ENCODE measurements at regions not wholly inside any gene's neighbourhood (a gene's known extent, or its start where the extent isn't known, plus 50 kb on each side); places are given as distances from the start of the nearest gene placed in this dataset.

DNA sequence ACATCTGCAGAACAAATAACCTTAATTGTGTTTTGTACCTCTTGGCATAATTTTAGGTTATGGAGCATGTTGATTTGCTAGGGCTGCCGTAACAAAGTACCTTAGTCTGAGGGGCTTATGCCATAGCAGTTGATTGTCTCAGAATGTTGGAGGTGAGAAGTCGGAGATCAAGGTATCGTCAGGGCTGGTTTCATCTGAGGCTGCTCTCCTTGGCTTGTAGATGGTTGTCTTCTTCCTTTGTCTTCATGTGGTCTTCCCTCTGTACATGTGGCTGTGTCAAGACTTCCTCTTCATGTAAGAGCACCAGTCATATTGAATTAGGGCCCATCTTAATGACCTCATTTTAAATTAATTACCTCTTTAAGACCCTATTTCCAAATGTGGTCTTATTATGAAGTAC lies 64.4 kb upstream of the PTHLH start:
- TF ChIP-seq POLR2A (IDR thresholded peaks at IDR 0.05; ENCODE audit: low read depth, low read length) (no peak), SPI1 (IDR thresholded peaks at IDR 0.05; ENCODE audit: low read depth, low read length) (no peak)
